Epithelial cell of esophagus (primary cell): ENCODE measurements at regions not wholly inside any gene's neighbourhood (a gene's known extent, or its start where the extent isn't known, plus 50 kb on each side); places are given as distances from the start of the nearest gene placed in this dataset.

Source experiments
- DNase-seq: peaks from one replicate; pipeline ENCODE4 v3.0.0; 2010; ENCODE audit warnings: low read depth
- H3K4me3 ChIP-seq: 2 replicates; pipeline ENCODE4 v1.5.1; 2011; ENCODE audit warnings: mild to moderate bottlenecking, low read length, control low read depth
- CTCF ChIP-seq: IDR thresholded peaks from 2 replicates; pipeline ENCODE4 v1.5.1; 2011; ENCODE audit warnings: low read depth, mild to moderate bottlenecking, low read length, control low read depth, inconsistent platforms; ENCODE audit not compliant: insufficient read depth; ENCODE audit errors: missing control alignments

- H3K4me3 ChIP-seq = no peak overlapping the region
- no peak for DNase-seq
- TF ChIP-seq CTCF = no peak
Observed at GRCh38 chr7:125618516-125618915, 688.9 kb upstream of the POT1 start.

- DNase-seq = peak; percentile 9
- H3K4me3 ChIP-seq = no peak overlapping the region
- TF ChIP-seq CTCF = no peak
Observed at GRCh38 chr7:125611582-125611981, 682.0 kb upstream of the POT1 start.

GRCh38 chr7:125606671-125607070, 677.0 kb upstream of the POT1 start:
- no peak for DNase-seq
- no peak for TF ChIP-seq CTCF
- H3K4me3 ChIP-seq = no peak overlapping the region

- peak; percentile 50 for DNase-seq
- no peak for TF ChIP-seq CTCF
- H3K4me3 ChIP-seq = no peak overlapping the region
Observed at GRCh38 chr7:125605241-125605640, 675.6 kb upstream of the POT1 start.

GRCh38 chr7:125602441-125602840, 672.8 kb upstream of the POT1 start:
- TF ChIP-seq CTCF = no peak
- DNase-seq = no peak

GRCh38 chr7:125599387-125599786, 669.8 kb upstream of the POT1 start:
- no peak for TF ChIP-seq CTCF
- no peak overlapping the region for H3K4me3 ChIP-seq
- peak; percentile 43 for DNase-seq

More at GRCh38 chr7:125602441-125602840, 672.8 kb upstream of the POT1 start:
- H3K4me3 ChIP-seq = no peak overlapping the region

- no peak for DNase-seq
- no peak overlapping the region for H3K4me3 ChIP-seq
- no peak for TF ChIP-seq CTCF
Observed at GRCh38 chr7:125592331-125592730, 662.7 kb upstream of the POT1 start.
